Tibial artery (tissue), 4 donors: ENCODE measurements at regions not wholly inside any gene's neighbourhood (a gene's known extent, or its start where the extent isn't known, plus 50 kb on each side); places are given as distances from the start of the nearest gene placed in this dataset.

Experiments
- DNase-seq, 2 donors: peaks; one replicate each; pipeline ENCODE4 v3.0.0-alpha.2; 2019
- H3K27ac ChIP-seq, 2 donors: fragments of 200-600 bp; sonication (generic) in 1 of 2; 1 replicate in 1 of 2; 2 replicates in 1 of 2; pipeline ENCODE4 v1.5.1; 2018 to 2019; ENCODE audit warnings: mild to moderate bottlenecking in 1 of 2
- H3K27me3 ChIP-seq, 2 donors: fragments of 200-600 bp; sonication (generic) in 1 of 2; one replicate each; pipeline versions ENCODE4 v1.5.1 to v1.6.0; 2016 to 2019
- H3K36me3 ChIP-seq, 3 donors: fragments of 200-600 bp; sonication (generic) in 2 of 3; one replicate each; pipeline ENCODE4 v1.5.1; 2016 to 2019; ENCODE audit warnings: mild to moderate bottlenecking in 2 of 3
- H3K4me1 ChIP-seq, 4 donors: fragments of 200-600 bp; sonication (generic) in 2 of 4; 1 replicate in 3 of 4; 2 replicates in 1 of 4; pipeline ENCODE4 v1.5.1; 2016 to 2019
- H3K4me3 ChIP-seq, 2 donors: fragments of 200-600 bp; sonication (generic) in 1 of 2; 1 replicate in 1 of 2; 2 replicates in 1 of 2; pipeline ENCODE4 v1.5.1; 2018 to 2019; ENCODE audit warnings: mild to moderate bottlenecking in 2 of 2
- H3K9me3 ChIP-seq, 3 donors: fragments of 200-600 bp; sonication (generic) in 1 of 3; one replicate each; pipeline ENCODE4 v1.5.1; 2016 to 2019
- intact Hi-C: fragments of 100-400 bp; cut with DNase I; formaldehyde crosslinking; loops from one replicate; pipeline ENCODE4 v1.15.0; 2023; ENCODE audit warnings: low total_unique reads
- TF ChIP-seq, protein P1 (sequence below), 2 experiments: fragments of 200-600 bp in 1 of 2; fragments of 450-650 bp in 1 of 2; IDR thresholded peaks; one replicate each; pipeline ENCODE4 v1.5.1; 2017 to 2019; ENCODE audit warnings: antibody characterized with exemption in 2 of 2, mild to moderate bottlenecking in 1 of 2, moderate library complexity in 1 of 2

DNA sequence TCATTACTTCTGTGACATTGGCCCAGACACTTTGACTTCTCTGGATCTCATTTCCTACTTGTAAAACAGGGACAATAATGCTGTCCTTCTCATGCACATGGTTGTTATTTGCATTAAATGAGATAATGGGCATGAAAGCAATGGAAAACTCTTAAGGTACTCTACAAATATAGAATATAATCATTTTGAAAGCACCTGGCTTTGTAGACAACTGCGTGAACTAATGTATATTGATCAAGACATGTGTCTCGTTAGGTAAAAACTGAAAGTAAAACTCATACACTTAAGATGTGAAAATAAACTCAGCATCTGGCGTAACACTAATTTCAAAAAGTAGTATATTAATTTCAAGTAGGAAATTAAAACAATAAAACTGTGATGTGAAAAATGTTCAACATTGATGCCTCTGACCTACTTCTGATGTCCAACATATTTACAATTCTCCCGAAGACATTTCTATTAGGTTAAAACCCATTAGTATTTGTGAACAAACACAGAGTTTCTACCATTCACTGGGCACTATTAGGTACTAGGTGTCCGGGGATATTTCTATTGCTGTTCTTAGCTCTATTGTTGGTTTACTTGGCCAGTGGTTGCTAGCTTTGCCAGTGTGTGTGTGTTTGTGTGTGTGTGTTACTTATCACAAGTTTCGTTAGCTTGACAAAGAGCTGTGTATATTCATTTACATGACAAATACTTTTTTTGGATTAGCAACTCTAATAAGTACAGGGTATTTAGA, 220.5 kb downstream of the KCNRG start:
- intact Hi-C loops: no loop called here
- H3K27me3 ChIP-seq: no peaks in the 10 kb centered on the region
- H3K36me3 ChIP-seq: no peaks in the 10 kb centered on the region
- no peak overlapping the region for H3K27ac ChIP-seq
- H3K4me1 ChIP-seq: no peaks in the 10 kb centered on the region
- DNase-seq: no peak
- H3K4me3 ChIP-seq: no peak overlapping the region
- no peaks in the 10 kb centered on the region for H3K9me3 ChIP-seq
- TF ChIP-seq, protein P1, sequence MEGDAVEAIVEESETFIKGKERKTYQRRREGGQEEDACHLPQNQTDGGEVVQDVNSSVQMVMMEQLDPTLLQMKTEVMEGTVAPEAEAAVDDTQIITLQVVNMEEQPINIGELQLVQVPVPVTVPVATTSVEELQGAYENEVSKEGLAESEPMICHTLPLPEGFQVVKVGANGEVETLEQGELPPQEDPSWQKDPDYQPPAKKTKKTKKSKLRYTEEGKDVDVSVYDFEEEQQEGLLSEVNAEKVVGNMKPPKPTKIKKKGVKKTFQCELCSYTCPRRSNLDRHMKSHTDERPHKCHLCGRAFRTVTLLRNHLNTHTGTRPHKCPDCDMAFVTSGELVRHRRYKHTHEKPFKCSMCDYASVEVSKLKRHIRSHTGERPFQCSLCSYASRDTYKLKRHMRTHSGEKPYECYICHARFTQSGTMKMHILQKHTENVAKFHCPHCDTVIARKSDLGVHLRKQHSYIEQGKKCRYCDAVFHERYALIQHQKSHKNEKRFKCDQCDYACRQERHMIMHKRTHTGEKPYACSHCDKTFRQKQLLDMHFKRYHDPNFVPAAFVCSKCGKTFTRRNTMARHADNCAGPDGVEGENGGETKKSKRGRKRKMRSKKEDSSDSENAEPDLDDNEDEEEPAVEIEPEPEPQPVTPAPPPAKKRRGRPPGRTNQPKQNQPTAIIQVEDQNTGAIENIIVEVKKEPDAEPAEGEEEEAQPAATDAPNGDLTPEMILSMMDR (IDR thresholded peaks at IDR 0.05): no peak

DNA sequence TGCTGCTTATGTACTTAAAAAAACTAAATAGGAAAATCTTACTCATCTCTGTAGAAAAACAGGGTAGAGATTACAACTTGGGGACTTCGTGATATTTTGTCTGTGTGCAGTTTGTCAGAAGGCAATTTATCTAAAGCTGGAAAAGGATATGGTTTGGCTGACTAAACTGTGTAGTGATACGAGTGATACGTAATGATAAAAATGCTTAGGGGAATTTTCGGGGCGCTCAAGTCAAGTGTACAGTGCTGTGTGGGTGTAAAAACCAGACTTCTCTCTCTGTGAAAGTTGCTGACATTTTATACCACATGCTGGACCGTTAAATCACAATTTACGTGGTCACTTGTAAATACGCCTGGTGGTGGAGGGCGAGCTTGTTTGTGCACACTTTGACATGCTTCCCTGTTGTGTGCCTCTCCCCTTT, 221.7 kb downstream of the KCNRG start:
- Histone ChIP-seq H3K27me3 (no peaks in the 10 kb centered on the region), H3K4me3 (no peak overlapping the region), H3K9me3 (no peaks in the 10 kb centered on the region), H3K27ac (no peak overlapping the region), H3K36me3 (no peaks in the 10 kb centered on the region), H3K4me1 (no peaks in the 10 kb centered on the region)
- TF ChIP-seq, protein P1 (IDR thresholded peaks at IDR 0.05): no peak
- intact Hi-C loops: no loop called here
- DNase-seq: no peak

DNA sequence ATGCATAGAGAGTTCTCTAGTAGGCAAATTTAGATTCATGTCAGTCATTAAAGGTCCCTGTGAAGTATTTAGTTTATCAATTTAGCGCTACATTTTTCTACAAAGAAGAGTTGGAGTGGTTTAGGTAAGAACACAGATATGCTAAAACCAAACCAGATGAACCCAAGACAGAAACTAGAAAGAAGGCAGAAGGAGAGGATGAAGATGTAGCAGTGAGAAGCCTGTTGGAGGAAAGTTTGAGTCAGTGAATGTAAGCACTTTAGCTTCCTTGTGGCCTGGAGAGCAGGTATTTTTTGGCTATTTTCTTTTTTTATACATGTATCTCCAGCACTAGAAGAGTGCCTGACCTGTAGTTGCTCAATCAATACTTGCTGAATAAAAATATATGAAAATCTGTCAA, 223.7 kb downstream of the KCNRG start:
- no peaks in the 10 kb centered on the region for H3K9me3 ChIP-seq
- no peak overlapping the region for H3K27ac ChIP-seq
- no peaks in the 10 kb centered on the region for H3K36me3 ChIP-seq
- no peak overlapping the region for H3K4me3 ChIP-seq
- TF ChIP-seq, protein P1 (IDR thresholded peaks at IDR 0.05): no peak
- no peaks in the 10 kb centered on the region for H3K27me3 ChIP-seq
- no peak for DNase-seq
- intact Hi-C loops: no loop called here
- H3K4me1 ChIP-seq: peaks cover 0 to 2% (median 0%) of the 10 kb centered on the region in 4 donors

DNA sequence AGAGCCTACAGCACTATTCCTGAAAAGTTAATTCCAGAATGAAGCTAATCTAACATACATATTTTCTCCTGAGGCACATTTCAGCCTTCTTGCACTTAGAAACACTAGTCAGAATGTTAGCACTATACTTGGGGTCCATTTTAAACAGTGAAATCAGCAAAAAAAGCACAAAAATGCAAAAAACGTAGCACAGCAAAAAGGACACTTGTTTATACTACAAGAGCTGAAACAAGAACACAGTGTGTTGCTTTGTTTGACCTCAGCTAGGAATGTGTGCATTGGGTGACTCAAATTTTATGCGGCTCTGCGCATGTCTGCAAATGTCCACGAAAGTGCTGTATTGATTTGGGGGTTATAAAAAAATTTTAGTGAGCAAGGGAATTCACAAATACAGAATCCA, 226.2 kb downstream of the KCNRG start:
- TF ChIP-seq, protein P1 (IDR thresholded peaks at IDR 0.05): no peak
- no peaks in the 10 kb centered on the region for H3K9me3 ChIP-seq
- H3K27me3 ChIP-seq: no peaks in the 10 kb centered on the region
- H3K36me3 ChIP-seq: no peaks in the 10 kb centered on the region
- intact Hi-C loops: no loop called here
- DNase-seq: no peak
- peaks cover 0 to 19% (median 0%) of the 10 kb centered on the region in 4 donors for H3K4me1 ChIP-seq
- no peak overlapping the region for H3K4me3 ChIP-seq
- H3K27ac ChIP-seq: no peak overlapping the region

DNA sequence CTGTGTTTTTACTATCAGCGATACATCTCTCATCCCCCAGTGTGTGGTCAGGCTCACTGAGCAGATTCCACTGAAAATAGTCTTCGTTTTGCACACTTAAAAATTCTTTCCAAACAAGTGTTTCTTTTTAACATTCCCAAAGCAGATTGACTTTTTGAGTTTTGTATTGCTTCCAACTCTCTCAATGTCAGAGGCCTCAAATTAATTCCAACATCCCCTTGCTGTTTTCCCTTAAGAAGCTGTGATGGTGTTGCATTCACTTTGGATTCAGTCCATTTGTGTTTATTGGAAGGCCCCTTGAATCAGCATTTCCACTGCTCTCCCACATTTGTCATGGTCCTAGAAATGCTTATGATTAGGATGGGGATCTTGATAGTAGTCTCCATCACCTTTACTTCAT, 228.7 kb downstream of the KCNRG start:
- H3K36me3 ChIP-seq: no peaks in the 10 kb centered on the region
- H3K27ac ChIP-seq: no peak overlapping the region
- H3K9me3 ChIP-seq: no peaks in the 10 kb centered on the region
- no peak for DNase-seq
- H3K4me1 ChIP-seq: peaks cover 0 to 19% (median 0%) of the 10 kb centered on the region in 4 donors
- intact Hi-C loops: no loop called here
- H3K27me3 ChIP-seq: no peaks in the 10 kb centered on the region
- no peak overlapping the region for H3K4me3 ChIP-seq
- TF ChIP-seq, protein P1 (IDR thresholded peaks at IDR 0.05): no peak
